GM12878 (cell line): ENCODE measurements at regions not wholly inside any gene's neighbourhood (a gene's known extent, or its start where the extent isn't known, plus 50 kb on each side); places are given as distances from the start of the nearest gene placed in this dataset.

Experiments used
- BRCA1 ChIP-seq: IDR thresholded peaks from 2 replicates; pipeline ENCODE4 v1.6.1; 2011; ENCODE audit warnings: low read depth, low read length, improper control_type of control experiment
- POLR2A ChIP-seq: IDR thresholded peaks from 2 replicates; pipeline ENCODE4 v1.6.1; 2011; ENCODE audit warnings: low read depth, mild to moderate bottlenecking, low read length
- SREBF1 ChIP-seq: IDR thresholded peaks from 2 replicates; pipeline ENCODE4 v1.6.1; 2012; ENCODE audit warnings: mild to moderate bottlenecking, low read length
- TF ChIP-seq, protein P1 (sequence below): IDR thresholded peaks from 2 replicates; pipeline ENCODE4 v1.6.1; 2012; ENCODE audit warnings: low read depth, low read length, improper control_type of control experiment
- TF ChIP-seq, protein P2 (sequence below): fragments of 450-650 bp; IDR thresholded peaks from 2 replicates; pipeline ENCODE4 v1.6.1; 2017; ENCODE audit warnings: mild to moderate bottlenecking, moderate library complexity
- TF ChIP-seq, protein P3 (sequence below), 3 experiments: IDR thresholded peaks in 2 of 3; conservative IDR thresholded peaks in 1 of 3; 2 replicates each; pipeline ENCODE4 v1.5.1; 2011; ENCODE audit warnings: low read depth in 3 of 3, low read length in 3 of 3, mild to moderate bottlenecking in 3 of 3, control low read depth in 2 of 3, moderate library complexity in 2 of 3, inconsistent platforms in 1 of 3, mixed read lengths in 1 of 3; ENCODE audit not compliant: control insufficient read depth in 2 of 3, insufficient read depth in 1 of 3; ENCODE audit errors: extremely low read depth in 1 of 3

DNA sequence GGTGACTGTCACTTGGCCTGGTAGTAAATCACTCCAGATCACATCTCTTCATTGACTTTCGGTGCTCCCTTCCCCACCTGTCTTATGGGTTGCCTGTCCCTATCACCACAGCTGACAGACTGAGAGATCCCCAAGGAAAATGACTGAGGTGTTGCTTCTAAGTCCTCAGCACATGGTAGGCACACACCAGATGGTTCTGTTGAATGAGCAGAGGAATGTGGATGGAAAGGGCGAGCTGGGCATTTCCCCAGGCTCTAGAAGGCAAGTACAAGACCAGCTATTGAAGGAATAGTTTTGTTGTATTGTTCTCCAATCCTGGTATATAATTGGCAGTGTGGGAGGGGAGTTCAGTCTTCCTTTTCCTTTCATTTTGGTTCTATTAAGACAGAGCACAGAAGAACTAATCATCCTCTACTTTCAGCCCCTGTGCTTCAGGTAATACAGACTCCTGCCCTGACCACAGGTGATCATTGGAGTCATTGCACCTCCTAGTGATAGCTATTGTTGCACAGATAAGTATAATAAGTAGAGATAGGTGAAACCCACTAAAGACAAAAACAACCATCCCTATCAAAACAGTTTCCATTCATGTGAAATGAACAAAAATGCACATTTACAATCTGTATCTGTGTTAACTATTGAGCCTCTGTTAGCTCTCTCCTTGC, 158.6 kb downstream of the TRAM1L1 start:
- TF ChIP-seq, protein P1, sequence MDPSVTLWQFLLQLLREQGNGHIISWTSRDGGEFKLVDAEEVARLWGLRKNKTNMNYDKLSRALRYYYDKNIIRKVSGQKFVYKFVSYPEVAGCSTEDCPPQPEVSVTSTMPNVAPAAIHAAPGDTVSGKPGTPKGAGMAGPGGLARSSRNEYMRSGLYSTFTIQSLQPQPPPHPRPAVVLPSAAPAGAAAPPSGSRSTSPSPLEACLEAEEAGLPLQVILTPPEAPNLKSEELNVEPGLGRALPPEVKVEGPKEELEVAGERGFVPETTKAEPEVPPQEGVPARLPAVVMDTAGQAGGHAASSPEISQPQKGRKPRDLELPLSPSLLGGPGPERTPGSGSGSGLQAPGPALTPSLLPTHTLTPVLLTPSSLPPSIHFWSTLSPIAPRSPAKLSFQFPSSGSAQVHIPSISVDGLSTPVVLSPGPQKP = no peak
- no peak for TF ChIP-seq POLR2A
- TF ChIP-seq, protein P2, sequence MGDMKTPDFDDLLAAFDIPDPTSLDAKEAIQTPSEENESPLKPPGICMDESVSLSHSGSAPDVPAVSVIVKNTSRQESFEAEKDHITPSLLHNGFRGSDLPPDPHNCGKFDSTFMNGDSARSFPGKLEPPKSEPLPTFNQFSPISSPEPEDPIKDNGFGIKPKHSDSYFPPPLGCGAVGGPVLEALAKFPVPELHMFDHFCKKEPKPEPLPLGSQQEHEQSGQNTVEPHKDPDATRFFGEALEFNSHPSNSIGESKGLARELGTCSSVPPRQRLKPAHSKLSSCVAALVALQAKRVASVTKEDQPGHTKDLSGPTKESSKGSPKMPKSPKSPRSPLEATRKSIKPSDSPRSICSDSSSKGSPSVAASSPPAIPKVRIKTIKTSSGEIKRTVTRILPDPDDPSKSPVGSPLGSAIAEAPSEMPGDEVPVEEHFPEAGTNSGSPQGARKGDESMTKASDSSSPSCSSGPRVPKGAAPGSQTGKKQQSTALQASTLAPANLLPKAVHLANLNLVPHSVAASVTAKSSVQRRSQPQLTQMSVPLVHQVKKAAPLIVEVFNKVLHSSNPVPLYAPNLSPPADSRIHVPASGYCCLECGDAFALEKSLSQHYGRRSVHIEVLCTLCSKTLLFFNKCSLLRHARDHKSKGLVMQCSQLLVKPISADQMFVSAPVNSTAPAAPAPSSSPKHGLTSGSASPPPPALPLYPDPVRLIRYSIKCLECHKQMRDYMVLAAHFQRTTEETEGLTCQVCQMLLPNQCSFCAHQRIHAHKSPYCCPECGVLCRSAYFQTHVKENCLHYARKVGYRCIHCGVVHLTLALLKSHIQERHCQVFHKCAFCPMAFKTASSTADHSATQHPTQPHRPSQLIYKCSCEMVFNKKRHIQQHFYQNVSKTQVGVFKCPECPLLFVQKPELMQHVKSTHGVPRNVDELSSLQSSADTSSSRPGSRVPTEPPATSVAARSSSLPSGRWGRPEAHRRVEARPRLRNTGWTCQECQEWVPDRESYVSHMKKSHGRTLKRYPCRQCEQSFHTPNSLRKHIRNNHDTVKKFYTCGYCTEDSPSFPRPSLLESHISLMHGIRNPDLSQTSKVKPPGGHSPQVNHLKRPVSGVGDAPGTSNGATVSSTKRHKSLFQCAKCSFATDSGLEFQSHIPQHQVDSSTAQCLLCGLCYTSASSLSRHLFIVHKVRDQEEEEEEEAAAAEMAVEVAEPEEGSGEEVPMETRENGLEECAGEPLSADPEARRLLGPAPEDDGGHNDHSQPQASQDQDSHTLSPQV = no peak
- no peak for TF ChIP-seq BRCA1
- TF ChIP-seq SREBF1 = no peak
- TF ChIP-seq, protein P3, sequence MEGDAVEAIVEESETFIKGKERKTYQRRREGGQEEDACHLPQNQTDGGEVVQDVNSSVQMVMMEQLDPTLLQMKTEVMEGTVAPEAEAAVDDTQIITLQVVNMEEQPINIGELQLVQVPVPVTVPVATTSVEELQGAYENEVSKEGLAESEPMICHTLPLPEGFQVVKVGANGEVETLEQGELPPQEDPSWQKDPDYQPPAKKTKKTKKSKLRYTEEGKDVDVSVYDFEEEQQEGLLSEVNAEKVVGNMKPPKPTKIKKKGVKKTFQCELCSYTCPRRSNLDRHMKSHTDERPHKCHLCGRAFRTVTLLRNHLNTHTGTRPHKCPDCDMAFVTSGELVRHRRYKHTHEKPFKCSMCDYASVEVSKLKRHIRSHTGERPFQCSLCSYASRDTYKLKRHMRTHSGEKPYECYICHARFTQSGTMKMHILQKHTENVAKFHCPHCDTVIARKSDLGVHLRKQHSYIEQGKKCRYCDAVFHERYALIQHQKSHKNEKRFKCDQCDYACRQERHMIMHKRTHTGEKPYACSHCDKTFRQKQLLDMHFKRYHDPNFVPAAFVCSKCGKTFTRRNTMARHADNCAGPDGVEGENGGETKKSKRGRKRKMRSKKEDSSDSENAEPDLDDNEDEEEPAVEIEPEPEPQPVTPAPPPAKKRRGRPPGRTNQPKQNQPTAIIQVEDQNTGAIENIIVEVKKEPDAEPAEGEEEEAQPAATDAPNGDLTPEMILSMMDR (IDR thresholded peaks at IDR 0.05 in 2 of 3, conservative IDR thresholded peaks at IDR 0.05 in 1 of 3; ENCODE audit: control insufficient read depth in 2 of 3, extremely low read depth in 1 of 3, insufficient read depth in 1 of 3, low read depth in 3 of 3, low read length in 3 of 3) = no peak
